ENCODE measurements at regions not wholly inside any gene's neighbourhood (a gene's known extent, or its start where the extent isn't known, plus 50 kb on each side); places are given as distances from the start of the nearest gene placed in this dataset.
"Not testable (repeated sequence)": the region's sequence is repeated elsewhere in the genome, so short reads cannot be mapped to it uniquely, and the experiment has no call there.

- ChIA-PET POLR2A (no interaction called here), CTCF (no interaction called here)
- Histone ChIP-seq H3K79me2 (ENCODE audit: insufficient read depth) (no peaks in the 10 kb centered on the region), H4K20me1 (ENCODE audit: insufficient read depth) (no peaks in the 10 kb centered on the region), H3K27ac (ENCODE audit: low read depth in 2 of 2, low read length in 1 of 2) (no peak overlapping the region), H3K4me3 (ENCODE audit: low read depth in 2 of 2, low read length in 1 of 2) (no peak overlapping the region), H3K27me3 (ENCODE audit: insufficient read depth) (no peaks in the 10 kb centered on the region), H3K9me3 (no peaks in the 10 kb centered on the region), H2AFZ (ENCODE audit: low read depth) (no peak overlapping the region), H3K4me1 (ENCODE audit: control insufficient read depth in 1 of 2, insufficient read depth in 2 of 2, low read depth in 1 of 2, low read length in 1 of 2) (peaks cover 0 to 9% of the 10 kb centered on the region in 2 experiments; a peak in 2 of 4 replicates), H3F3A (replicated peaks; ENCODE audit: insufficient read depth) (no peaks in the 10 kb centered on the region), H3K9ac (no peak overlapping the region), H3K9me2 (no peaks in the 10 kb centered on the region), H3K36me3 (replicated peaks in 1 of 2; ENCODE audit: control insufficient read depth in 1 of 2, insufficient read depth in 2 of 2, low read length in 1 of 2) (no peaks in the 10 kb centered on the region), H3K4me2 (no peak overlapping the region)
- DNase-seq, result no peak
- TF ChIP-seq MAX (IDR thresholded peaks at IDR 0.05; ENCODE audit: low read depth) (no peak), JUND (IDR thresholded peaks at IDR 0.05) (no peak), ELF1 (IDR thresholded peaks at IDR 0.05) (no peak), IRF3 (IDR thresholded peaks at IDR 0.05; ENCODE audit: low read depth, low read length) (no peak), USF1 (IDR thresholded peaks at IDR 0.05; ENCODE audit: borderline replicate concordance, low read depth) (no peak), EZH2phosphoT487 (IDR thresholded peaks at IDR 0.05; ENCODE audit: borderline replicate concordance, low read depth) (no peak), USF2 (IDR thresholded peaks at IDR 0.05; ENCODE audit: borderline replicate concordance, low read depth, low read length) (no peak), ZBTB33 (IDR thresholded peaks at IDR 0.05; ENCODE audit: borderline replicate concordance, low read depth) (no peak), SMC3 (IDR thresholded peaks at IDR 0.05; ENCODE audit: low read depth, low read length) (no peak), MXI1 (IDR thresholded peaks at IDR 0.05; ENCODE audit: low read depth, low read length) (no peak), TEAD4 (IDR thresholded peaks at IDR 0.05; ENCODE audit: borderline replicate concordance, insufficient read depth) (no peak), POLR2AphosphoS5 (IDR thresholded peaks at IDR 0.05; ENCODE audit: low read depth, low read length) (no peak), FOSL2 (IDR thresholded peaks at IDR 0.05; ENCODE audit: borderline replicate concordance, low read depth) (no peak), FOXM1 (IDR thresholded peaks at IDR 0.05; ENCODE audit: low read depth) (no peak), REST (IDR thresholded peaks at IDR 0.05; ENCODE audit: low read depth, low read length) (no peak)
- 77% methylated on average over 5 of the region's 5 CpGs for WGBS (ENCODE audit: low lambda C conversion rate)
Observed at GRCh38 chr1:222053790-222054294, 312.0 kb upstream of the DUSP10 start.

GRCh38 chr1:222051311-222051710, 309.4 kb upstream of the DUSP10 start:
- H2AFZ ChIP-seq (ENCODE audit: low read depth); H4K20me1 ChIP-seq (ENCODE audit: insufficient read depth); H3F3A ChIP-seq (replicated peaks; ENCODE audit: insufficient read depth); H3K9me3 ChIP-seq; H3K36me3 ChIP-seq (replicated peaks in 1 of 2; ENCODE audit: control insufficient read depth in 1 of 2, insufficient read depth in 2 of 2, low read length in 1 of 2); H3K9me2 ChIP-seq; H3K27ac ChIP-seq (ENCODE audit: low read depth in 2 of 2, low read length in 1 of 2); H3K4me2 ChIP-seq; H3K27me3 ChIP-seq (ENCODE audit: insufficient read depth); H3K9ac ChIP-seq; POLR2A ChIA-PET; H3K4me3 ChIP-seq (ENCODE audit: low read depth in 2 of 2, low read length in 1 of 2); DNase-seq; H3K79me2 ChIP-seq (ENCODE audit: insufficient read depth): not testable (repeated sequence)
- CTCF ChIA-PET, result interaction anchor here (0.9 to 4.1 kb wide), 3 partner anchors 45 to 573 kb away, joined by 3 to 14 read pairs (median 4); no protein-coding TSS in a partner anchor
- H3K4me1 ChIP-seq (ENCODE audit: control insufficient read depth in 1 of 2, insufficient read depth in 2 of 2, low read depth in 1 of 2, low read length in 1 of 2), result peaks cover 0 to 21% of the 10 kb centered on the region in 2 experiments; a peak in 2 of 4 replicates
- WGBS (ENCODE audit: low lambda C conversion rate), result 80% methylated on average over 1 of the region's 1 CpG
